ENCODE measurements at regions not wholly inside any gene's neighbourhood (a gene's known extent, or its start where the extent isn't known, plus 50 kb on each side); places are given as distances from the start of the nearest gene placed in this dataset.
"Not testable (repeated sequence)": the region's sequence is repeated elsewhere in the genome, so short reads cannot be mapped to it uniquely, and the experiment has no call there.

DNA sequence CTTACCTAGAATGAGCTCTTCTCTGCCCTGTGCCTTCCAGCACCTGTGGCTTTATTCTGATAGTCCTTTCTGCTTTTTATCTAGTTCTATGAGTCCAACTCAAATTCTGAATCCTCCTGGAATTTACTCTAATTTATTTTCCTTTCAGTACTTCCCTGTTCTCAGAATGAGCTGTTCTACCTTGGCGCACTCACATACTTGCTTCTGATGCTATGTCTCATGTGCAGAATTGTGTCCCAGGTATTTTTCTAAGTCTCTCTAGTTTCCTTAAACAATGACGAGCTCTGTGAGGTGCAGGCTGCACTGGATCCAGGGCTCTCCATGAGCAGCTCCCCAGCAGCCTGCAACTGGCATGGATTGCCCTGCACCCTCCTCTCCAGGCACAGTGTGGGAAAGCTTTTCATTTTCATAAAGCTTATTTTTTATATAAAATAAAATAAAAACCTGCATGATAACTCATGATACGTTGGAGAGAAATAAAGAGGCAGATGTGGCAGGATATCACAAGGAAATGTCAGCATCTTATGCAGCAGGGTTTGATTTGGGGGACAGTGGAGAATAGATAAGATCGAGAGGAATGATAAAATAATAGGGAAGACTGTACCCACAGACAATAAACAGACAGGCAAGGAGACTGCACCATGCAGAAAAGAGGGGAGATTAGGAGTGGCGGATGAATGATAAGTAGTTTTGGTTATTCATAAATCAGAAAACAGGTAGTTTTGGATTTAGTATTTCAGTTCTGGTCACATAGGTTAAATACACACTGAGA lies 258.2 kb upstream of the POM121L12 start:
- no peak for DNase-seq

DNA sequence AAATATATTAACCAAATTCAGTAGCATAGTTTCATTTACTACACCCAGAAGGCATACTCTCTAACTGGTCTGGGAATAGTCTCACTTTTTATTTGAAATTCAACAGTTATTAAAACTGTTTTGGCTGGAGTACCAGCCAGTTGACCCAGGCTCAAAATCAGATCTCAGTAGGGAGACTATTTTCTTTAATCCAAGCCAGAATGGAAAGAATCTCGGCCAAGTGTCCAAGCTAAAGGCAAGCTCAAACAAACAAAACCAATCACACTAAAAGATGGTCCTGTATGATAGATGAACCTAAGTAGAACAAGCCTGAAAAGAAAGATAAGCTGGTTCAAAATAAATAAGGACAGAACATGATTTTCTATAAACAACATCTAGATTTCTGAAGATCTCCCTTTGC lies 259.6 kb upstream of the POM121L12 start:
- DNase-seq: no peak

GRCh38 chr7:52771177-52771576 lies 264.3 kb upstream of the POM121L12 start:
- no peak for DNase-seq

GRCh38 chr7:52764492-52765169 lies 270.8 kb upstream of the POM121L12 start:
- no peak for DNase-seq

DNA sequence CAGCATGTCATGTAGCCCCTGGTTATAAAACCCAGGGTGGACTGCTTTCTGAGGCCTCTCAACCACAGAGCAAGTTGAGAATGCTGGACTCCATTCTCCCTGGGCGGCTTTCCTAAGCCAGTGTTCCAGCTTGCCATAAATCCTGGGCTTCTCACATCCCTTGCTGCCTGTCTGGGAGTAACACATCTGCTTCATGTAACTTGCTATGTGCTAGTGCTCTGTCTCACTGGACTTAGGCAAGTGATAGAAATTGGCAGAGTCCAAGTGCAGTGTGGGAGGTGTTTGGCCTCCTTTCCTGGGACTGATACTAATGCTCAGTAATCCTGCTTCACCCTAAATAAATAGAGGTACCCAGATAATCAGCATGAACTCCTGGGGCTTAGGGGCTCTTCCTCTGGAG lies 277.1 kb upstream of the POM121L12 start:
- no peak for DNase-seq

DNA sequence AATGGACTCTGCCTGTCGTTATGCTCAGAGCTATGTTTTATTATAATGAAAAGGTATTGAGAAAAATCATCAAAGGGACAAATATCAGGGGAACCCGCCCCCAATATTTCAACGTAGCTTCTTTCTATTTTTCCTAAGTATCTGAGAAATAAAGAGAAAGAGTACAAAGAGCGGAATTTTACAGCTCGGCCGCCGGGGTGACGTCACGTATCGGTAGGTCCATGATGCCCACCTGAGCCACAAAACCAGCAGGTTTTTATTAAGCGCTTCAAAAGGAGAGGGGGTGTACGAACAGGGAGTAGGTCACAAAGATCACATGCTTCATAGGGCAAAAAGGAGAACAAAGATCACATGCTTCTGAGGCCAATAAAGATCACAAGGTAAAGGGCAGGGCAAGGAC lies 281.6 kb upstream of the POM121L12 start:
- DNase-seq: no peak

- no peak for DNase-seq
Observed at GRCh38 chr7:52752891-52753290, 282.5 kb upstream of the POM121L12 start.

GRCh38 chr7:52749880-52750279 lies 285.6 kb upstream of the POM121L12 start:
- DNase-seq: no peak

- DNase-seq: no peak
Observed at GRCh38 chr7:52747817-52748216, 287.6 kb upstream of the POM121L12 start.

GRCh38 chr7:52741670-52742290 lies 293.7 kb upstream of the POM121L12 start:
- no peak for DNase-seq

- DNase-seq: no peak
Observed at GRCh38 chr7:52735656-52736055, 299.8 kb upstream of the POM121L12 start.

GRCh38 chr7:52728683-52729082 lies 306.8 kb upstream of the POM121L12 start:
- not testable (repeated sequence) for DNase-seq

DNA sequence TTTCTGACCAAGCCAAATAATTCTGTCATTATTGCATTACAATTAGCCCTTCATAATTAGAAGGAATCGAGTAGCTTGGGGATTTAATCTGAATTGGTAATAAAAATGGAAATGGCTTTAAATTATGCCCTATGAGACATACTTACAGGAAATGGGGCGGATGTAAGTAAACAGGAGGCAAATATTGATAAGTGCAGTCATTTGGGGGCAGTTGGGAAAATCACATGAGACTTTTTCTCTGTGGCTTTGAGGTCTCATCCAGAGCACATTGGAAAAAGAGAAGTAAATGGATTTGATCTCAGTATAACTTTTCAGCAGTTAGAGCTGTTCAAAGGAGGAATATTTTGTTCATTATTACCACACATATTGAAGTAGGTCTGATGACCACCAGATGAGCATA lies 307.8 kb upstream of the POM121L12 start:
- no peak for DNase-seq

GRCh38 chr7:52726986-52727385 lies 308.4 kb upstream of the POM121L12 start:
- no peak for DNase-seq

GRCh38 chr7:52726493-52726892 lies 308.9 kb upstream of the POM121L12 start:
- DNase-seq: no peak

GRCh38 chr7:52723606-52724005 lies 311.8 kb upstream of the POM121L12 start:
- no peak for DNase-seq

DNA sequence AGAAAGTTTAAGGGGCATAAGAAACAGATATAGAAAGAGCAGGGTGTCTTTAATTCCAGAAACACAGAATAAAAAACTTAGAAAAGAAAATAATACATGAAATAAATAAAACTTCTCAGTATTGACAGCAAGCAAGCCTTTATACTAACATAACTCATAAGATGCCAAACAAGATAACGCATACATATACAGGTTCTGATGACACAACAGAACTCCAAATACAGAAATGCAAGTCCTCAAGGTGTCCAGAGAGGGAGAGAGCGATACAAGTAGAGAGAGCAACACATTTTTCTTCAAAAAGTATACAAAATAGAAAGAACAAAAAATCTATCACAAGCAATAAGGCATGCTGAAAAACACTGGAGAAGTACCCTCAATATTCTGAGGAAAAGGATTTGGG lies 314.6 kb upstream of the POM121L12 start:
- no peak for DNase-seq

DNA sequence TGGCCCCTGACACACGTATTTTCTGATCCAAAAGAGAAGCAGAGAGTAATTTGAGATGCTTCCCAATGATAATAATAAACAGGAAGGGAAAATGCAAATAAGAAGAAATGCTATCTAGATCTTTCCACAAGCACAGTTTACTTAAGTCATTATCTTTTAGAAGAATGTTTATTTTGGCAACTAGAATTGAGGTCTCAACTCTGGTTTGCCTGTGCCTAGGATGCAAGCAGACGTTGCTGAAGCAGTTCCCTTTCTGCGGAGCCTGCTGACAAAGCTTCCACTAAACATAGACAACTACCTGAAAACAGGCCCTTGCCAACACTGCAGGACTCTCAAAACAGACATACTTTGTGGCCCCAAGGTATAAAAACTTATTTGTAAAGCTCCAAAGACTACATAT lies 315.8 kb upstream of the POM121L12 start:
- DNase-seq: no peak

GRCh38 chr7:52715701-52716100 lies 319.7 kb upstream of the POM121L12 start:
- DNase-seq: no peak

- DNase-seq: no peak
Observed at GRCh38 chr7:52712938-52713337, 322.5 kb upstream of the POM121L12 start.

DNA sequence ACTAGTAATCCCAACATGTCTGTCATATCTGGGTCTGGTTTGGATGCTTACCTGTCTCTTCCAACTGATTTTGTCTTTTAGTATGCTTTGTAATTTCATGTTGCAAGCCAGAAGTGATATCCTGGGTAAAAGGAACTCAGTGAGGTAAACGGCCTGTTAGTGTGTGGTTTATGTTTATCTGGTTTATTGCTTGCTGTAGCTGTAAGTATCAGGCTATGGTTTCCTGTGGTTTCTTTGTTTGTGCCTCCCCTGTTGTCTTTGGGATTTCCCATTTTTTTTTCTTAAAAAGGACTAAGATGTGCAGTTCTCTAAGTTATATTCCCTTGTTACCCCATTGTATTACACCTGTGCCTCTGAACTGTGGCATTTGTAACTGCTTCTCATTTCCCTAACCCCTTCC lies 323.5 kb upstream of the POM121L12 start:
- DNase-seq: no peak

GRCh38 chr7:52708846-52709245 lies 326.6 kb upstream of the POM121L12 start:
- no peak for DNase-seq

DNA sequence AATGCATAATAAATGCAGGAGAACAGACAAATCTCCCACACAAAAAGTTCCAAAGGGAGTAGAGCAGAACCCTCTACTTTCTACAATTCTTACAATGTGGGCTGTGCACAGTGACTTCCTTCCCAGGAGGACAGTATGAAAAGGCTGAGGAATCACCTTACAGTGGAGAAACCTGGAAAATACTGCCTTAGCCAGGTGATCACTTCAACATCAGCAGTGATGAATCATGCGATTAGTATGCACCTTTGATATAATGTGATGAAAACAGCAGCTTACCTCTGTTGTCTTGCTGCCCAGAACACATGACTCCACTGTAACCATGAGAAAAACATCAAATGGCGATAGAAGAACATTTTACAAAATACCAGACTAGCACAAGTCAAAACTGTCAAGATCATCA lies 329.7 kb upstream of the POM121L12 start:
- no peak for DNase-seq

- no peak for DNase-seq
Observed at GRCh38 chr7:52700349-52700748, 335.1 kb upstream of the POM121L12 start.

All from dermis blood vessel endothelial cell (primary cell).